NK-92 treated with Interleukin-12 subunit alpha and Interleukin-12 subunit beta, amount 100 ng/mL, for 24 hours (cell line): ENCODE measurements at regions not wholly inside any gene's neighbourhood (a gene's known extent, or its start where the extent isn't known, plus 50 kb on each side); places are given as distances from the start of the nearest gene placed in this dataset.

Source experiments
- DNase-seq: peaks from one replicate; lab custom pipeline; 2025; lab: John Stamatoyannopoulos, UW

- DNase-seq, result no peak
These were observed 249.3 kb downstream of the ATP23 start for GRCh38 chr12:58190618-58191017.

- DNase-seq, result no peak
These were observed 255.6 kb downstream of the ATP23 start for GRCh38 chr12:58196971-58197370.

GRCh38 chr12:58202933-58203718 lies 261.8 kb downstream of the ATP23 start:
- DNase-seq, result no peak

GRCh38 chr12:58204071-58204470 lies 262.7 kb downstream of the ATP23 start:
- no peak for DNase-seq

DNA sequence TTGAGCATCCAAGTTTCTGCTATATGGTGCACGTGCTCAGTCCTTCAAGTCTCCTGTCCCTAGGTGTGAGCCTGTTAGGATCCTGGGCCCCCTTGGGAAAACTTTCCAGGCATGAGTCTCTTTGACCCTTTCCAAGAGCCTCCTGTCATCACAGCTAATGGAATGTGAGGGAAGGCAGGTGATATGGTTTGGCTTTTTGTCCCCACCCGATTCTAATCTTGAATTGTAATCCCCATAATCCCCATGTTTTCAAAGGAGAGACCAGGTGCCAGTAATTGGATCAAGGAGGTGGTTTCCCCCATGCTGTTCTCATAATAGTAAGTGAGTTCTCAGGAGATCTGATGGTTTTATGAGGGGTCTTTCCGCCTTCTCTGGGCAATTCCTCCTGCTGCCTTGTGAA lies 265.5 kb downstream of the ATP23 start:
- no peak for DNase-seq

GRCh38 chr12:58211211-58211610 lies 269.8 kb downstream of the ATP23 start:
- no peak for DNase-seq

DNA sequence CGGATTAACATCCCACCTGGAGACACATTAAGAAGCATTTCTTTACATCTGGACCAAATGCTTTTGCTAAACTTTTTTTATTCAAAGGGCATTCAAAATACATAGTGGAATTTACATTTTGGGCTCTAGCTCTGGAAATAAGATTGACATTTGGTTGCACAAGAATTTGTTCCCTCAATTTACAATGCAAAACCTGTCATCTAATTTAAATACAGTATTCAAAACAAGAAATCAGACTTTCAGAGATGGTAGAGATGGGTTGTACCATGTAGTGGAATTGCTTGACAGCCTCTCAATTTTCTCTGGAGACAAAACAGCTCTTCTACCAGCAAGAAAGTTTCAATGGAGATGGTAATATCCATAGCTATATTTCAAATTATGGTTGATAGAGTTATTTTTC lies 275.8 kb downstream of the ATP23 start:
- no peak for DNase-seq

DNA sequence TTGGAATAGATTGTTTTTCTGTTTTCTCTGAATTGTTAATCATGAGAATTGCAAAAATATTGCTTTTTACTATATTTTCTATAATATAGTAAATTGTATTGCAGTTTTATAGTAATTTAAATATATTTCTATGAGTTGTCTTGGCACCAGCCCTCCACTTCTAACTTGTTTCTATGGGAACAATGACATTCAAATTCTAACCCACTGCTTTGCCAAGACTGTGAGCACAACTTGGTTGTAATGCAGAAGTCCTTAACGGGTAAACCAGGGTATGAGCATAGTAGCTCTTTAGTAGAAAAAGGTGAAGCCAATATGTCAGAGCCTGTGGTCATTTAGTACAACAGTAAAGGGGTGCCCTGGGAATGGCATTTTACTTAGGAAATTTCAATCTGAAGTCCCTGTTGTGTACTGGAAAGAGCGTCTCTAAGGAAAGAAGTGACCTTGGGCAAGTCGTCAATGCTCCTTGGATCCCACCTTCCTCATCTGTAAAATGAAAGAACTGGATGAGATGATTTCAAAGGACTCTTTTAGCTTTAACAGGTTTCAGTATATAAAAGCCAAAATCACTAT lies 283.3 kb downstream of the ATP23 start:
- no peak for DNase-seq

DNA sequence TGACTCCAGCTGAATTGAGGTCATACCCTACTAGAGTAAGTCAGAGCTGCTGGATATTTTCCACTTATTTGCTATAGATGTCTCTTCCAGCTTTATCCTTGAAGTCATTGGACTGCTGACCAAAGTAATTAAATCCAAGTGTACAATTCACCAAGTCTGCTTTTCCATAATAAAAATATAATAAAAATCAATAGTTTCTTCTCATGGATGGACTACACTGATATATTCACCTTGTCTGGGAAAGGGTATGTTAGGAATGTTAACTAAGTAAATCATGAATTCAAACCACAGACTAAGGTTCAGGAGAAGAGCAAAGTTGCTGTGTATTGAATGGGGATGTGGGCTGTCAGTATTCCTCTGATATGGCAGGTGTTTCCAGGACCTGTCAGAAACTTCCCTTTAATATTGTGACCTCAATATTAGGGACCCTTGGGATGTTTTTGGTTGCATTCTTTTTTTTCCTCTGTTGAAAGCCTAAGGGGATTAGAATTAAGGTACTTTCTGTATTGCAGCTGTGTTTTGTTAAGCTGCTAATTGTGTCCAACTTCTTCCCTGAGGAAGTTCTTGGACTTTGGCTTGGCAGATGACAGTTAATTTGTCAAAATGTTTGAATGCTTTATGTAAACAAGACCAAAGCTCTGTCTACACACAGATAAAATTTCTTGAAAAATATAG lies 284.0 kb downstream of the ATP23 start:
- no peak for DNase-seq

DNA sequence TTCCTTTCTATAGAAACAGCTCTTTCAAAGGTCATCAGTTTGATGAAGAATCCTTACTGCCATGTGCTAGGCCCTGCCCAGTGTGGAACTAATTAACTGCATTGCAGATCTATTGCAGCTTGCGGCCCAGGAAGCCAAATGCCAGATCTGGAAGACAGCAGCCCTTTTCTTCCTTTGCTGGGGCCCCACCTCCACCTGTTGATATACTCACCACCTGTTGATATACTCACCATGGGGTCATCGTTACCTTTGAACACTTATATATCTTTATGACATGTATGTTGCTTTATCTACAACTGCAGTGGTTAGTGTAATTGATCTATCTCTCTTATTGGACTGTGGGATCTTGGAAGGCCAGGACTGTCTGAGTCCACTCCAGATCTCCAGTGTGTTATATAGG lies 292.5 kb downstream of the ATP23 start:
- DNase-seq, result no peak

DNA sequence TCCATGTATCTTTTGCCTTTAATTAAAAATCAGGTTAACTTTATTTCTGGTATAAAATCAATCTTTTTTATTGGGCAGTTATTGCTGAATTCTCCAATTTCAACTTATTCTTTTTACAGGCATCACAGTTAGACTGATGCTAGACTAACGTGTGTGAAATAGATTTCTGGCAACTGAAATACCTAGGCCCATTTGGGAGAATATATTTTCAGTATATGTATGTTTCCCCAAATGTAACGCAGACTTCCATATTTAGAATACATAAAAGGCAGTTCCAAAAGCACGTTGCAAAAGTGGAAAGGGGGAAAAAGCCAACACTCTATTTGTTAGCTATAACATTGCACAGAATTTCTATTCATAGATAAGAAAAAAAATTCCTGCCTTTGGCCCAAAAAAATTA lies 297.0 kb downstream of the ATP23 start:
- DNase-seq, result no peak

DNA sequence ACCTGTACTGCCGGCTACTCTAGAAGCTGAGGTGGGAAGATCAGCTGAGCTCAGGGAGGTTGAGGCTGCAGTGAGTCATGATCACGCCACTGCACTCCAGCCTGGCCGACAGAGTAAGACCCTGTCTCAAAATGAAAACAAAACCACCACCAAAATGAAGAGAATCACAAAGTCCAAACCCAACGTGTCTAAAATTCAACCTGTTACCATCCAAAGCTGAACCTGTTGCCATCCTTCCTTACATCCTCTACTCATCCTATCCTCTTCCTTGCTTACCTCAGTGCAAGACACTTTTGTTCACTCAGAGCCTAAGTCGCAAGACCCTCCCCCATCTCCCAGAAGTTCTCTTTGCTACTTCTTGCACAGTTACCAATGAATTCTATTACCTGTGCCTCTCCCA lies 299.7 kb downstream of the ATP23 start:
- DNase-seq, result no peak

GRCh38 chr12:58242796-58243630 lies 301.6 kb downstream of the ATP23 start:
- DNase-seq, result no peak

GRCh38 chr12:58247633-58248032 lies 306.3 kb downstream of the ATP23 start:
- DNase-seq, result no peak

GRCh38 chr12:58248599-58248998 lies 307.2 kb downstream of the ATP23 start:
- DNase-seq, result no peak

DNA sequence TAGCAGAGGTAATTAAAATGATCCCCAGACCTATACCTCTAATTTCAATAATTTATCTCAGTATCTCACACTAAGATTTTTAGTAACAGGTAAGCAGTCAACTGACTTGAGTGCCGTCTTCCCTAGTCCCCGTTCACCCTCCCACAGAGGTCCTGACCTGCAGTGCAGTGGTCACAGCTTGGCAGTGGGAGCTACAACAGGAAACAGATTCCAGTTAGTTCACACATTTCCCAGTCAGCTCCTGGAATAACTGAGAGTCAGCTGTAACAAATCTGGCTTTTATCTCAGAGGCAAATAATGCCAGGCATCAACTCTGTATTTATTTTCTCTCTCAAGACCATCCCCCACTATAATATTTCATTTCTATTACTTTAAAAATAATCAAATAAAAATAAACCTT lies 308.2 kb downstream of the ATP23 start:
- no peak for DNase-seq

- DNase-seq, result no peak
These were observed 308.7 kb downstream of the ATP23 start for GRCh38 chr12:58250077-58250476.

- no peak for DNase-seq
These were observed 311.5 kb downstream of the ATP23 start for GRCh38 chr12:58252914-58253313.

DNA sequence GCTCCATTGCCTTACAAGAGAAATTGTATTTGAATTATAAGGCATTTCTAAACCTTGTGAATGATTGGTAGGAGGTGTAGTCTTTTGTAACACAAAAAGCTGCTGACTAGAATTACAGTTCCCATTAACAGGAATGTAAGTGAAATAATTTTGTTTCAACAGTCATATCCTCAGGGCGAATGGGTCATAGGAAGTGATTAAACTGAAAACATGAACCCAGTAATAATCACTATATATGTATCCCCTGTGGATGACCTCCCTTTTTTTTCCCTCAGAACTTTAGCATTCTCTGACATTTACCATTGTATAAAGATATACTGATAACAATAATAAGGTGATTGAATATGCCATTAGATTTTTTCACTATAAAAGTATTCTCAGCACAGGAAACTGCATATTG lies 312.3 kb downstream of the ATP23 start:
- DNase-seq, result no peak

- DNase-seq, result no peak
These were observed 313.2 kb downstream of the ATP23 start for GRCh38 chr12:58254463-58255100.

- no peak for DNase-seq
These were observed 321.4 kb downstream of the ATP23 start for GRCh38 chr12:58262796-58263195.

DNA sequence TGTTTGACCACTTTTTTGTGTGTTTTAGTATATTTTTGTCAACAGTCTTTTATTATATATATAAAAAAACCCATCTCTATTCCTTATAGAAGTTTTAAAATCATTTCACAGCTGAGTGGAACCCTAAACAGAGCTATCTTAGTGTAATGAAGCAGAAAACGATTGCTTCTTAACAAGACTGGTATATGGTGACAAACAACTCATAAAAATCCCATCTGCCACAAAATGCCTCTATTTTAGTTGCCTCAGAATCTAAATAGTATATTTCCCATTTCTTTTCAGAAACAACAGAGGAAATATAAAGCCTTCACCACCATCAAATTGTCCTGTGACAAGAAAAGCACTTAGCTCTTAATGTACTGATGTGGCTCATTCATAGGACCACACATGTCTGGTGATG lies 322.4 kb downstream of the ATP23 start:
- no peak for DNase-seq
